ENCODE measurements at regions not wholly inside any gene's neighbourhood (a gene's known extent, or its start where the extent isn't known, plus 50 kb on each side); places are given as distances from the start of the nearest gene placed in this dataset.

DNA sequence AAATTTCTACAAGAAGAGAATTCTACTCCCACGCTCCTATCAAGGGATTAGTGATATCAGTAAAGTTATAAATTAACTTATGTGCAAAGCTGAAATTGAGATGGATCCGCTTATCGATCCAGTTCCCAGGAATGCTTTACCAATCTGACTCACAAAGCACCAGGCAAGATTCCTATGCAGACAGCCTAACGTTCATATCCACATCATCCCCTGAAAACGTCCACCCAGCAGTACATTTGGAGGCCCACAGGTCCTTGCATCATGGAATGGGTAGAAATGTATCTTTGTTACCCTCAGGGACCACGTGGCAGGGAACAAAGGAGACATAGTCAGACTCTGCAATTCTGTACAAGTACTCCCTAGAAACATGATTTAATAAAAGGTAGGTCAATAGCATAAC lies 147.4 kb downstream of the ESM1 start:
- no peak for ATAC-seq
- CTCF ChIA-PET = no interaction called here
- no peaks in the 10 kb centered on the region for H3F3A ChIP-seq (ENCODE audit: low read length, unreplicated experiment)
- no peaks in the 10 kb centered on the region for H3K79me2 ChIP-seq (ENCODE audit: low read length)
- H3K9me2 ChIP-seq (replicated peaks; ENCODE audit: low read length) = no peaks in the 10 kb centered on the region
- no peak overlapping the region for H3K9ac ChIP-seq (ENCODE audit: low read length)
- no peak for DNase-seq
- H3K9me3 ChIP-seq (ENCODE audit: low read length) = no peaks in the 10 kb centered on the region
- intact Hi-C loops (cut with micrococcal nuclease) = no loop called here
- no peak overlapping the region for H2AFZ ChIP-seq (ENCODE audit: low read length)
- no peak overlapping the region for H3K27ac ChIP-seq (ENCODE audit: low read length)
- H3K4me2 ChIP-seq (ENCODE audit: low read length) = no peak overlapping the region
- TF ChIP-seq, protein P1, sequence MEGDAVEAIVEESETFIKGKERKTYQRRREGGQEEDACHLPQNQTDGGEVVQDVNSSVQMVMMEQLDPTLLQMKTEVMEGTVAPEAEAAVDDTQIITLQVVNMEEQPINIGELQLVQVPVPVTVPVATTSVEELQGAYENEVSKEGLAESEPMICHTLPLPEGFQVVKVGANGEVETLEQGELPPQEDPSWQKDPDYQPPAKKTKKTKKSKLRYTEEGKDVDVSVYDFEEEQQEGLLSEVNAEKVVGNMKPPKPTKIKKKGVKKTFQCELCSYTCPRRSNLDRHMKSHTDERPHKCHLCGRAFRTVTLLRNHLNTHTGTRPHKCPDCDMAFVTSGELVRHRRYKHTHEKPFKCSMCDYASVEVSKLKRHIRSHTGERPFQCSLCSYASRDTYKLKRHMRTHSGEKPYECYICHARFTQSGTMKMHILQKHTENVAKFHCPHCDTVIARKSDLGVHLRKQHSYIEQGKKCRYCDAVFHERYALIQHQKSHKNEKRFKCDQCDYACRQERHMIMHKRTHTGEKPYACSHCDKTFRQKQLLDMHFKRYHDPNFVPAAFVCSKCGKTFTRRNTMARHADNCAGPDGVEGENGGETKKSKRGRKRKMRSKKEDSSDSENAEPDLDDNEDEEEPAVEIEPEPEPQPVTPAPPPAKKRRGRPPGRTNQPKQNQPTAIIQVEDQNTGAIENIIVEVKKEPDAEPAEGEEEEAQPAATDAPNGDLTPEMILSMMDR (conservative IDR thresholded peaks at IDR 0.05; ENCODE audit: low read depth, low read length) = no peak
- TF ChIP-seq EZH2phosphoT487 (IDR thresholded peaks at IDR 0.05; ENCODE audit: borderline replicate concordance, low read length) = no peak
- TF ChIP-seq EZH2 (IDR thresholded peaks at IDR 0.05; ENCODE audit: low read length, unreplicated experiment) = no peak
- H3K4me3 ChIP-seq (ENCODE audit: low read length) = no peak overlapping the region
- H3K27me3 ChIP-seq (ENCODE audit: low read length) = no peaks in the 10 kb centered on the region
- no peaks in the 10 kb centered on the region for H4K20me1 ChIP-seq (ENCODE audit: low read length)
- no TSS peak for BruUV-seq (replicated peaks)
- POLR2A ChIA-PET (ENCODE audit: unreplicated experiment) = no interaction called here
- no peaks in the 10 kb centered on the region for H3K4me1 ChIP-seq (ENCODE audit: insufficient read depth, low read length)
- H3K36me3 ChIP-seq (ENCODE audit: low read depth, low read length) = no peaks in the 10 kb centered on the region

DNA sequence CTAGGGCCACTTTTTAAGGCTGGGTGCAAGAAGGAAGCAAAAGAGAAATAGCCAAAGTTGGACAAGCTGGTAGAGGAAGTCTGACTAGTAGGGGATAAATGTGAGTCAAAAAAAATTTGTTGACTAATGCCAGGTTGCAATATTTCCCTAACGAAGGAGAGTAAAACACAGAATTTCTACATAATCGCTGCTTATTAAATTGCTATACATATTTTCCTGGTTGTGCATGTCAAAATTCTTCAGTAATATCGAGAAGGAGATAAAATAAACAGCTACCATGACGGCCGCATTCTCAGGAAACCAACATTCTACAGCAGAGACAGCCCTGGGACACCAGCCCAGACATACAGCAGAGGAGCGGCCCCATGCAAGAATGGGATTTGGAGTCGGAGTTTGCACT lies 148.3 kb downstream of the ESM1 start:
- Histone ChIP-seq H2AFZ (ENCODE audit: low read length) (no peak overlapping the region), H4K20me1 (ENCODE audit: low read length) (no peaks in the 10 kb centered on the region), H3K79me2 (ENCODE audit: low read length) (no peaks in the 10 kb centered on the region), H3K36me3 (ENCODE audit: low read depth, low read length) (no peaks in the 10 kb centered on the region), H3K9me3 (ENCODE audit: low read length) (no peaks in the 10 kb centered on the region), H3K4me2 (ENCODE audit: low read length) (no peak overlapping the region), H3K27me3 (ENCODE audit: low read length) (no peaks in the 10 kb centered on the region), H3K9me2 (replicated peaks; ENCODE audit: low read length) (no peaks in the 10 kb centered on the region), H3K27ac (ENCODE audit: low read length) (no peak overlapping the region), H3F3A (ENCODE audit: low read length, unreplicated experiment) (no peaks in the 10 kb centered on the region), H3K4me1 (ENCODE audit: insufficient read depth, low read length) (no peaks in the 10 kb centered on the region), H3K4me3 (ENCODE audit: low read length) (no peak overlapping the region), H3K9ac (ENCODE audit: low read length) (no peak overlapping the region)
- DNase-seq (no peak), ATAC-seq (no peak)
- BruUV-seq (replicated peaks) = no TSS peak
- ChIA-PET CTCF (no interaction called here), POLR2A (ENCODE audit: unreplicated experiment) (no interaction called here)
- TF ChIP-seq, protein P1 (conservative IDR thresholded peaks at IDR 0.05; ENCODE audit: low read depth, low read length) = no peak
- no peak for TF ChIP-seq EZH2phosphoT487 (IDR thresholded peaks at IDR 0.05; ENCODE audit: borderline replicate concordance, low read length)
- no peak for TF ChIP-seq EZH2 (IDR thresholded peaks at IDR 0.05; ENCODE audit: low read length, unreplicated experiment)
- intact Hi-C loops (cut with micrococcal nuclease) = no loop called here

DNA sequence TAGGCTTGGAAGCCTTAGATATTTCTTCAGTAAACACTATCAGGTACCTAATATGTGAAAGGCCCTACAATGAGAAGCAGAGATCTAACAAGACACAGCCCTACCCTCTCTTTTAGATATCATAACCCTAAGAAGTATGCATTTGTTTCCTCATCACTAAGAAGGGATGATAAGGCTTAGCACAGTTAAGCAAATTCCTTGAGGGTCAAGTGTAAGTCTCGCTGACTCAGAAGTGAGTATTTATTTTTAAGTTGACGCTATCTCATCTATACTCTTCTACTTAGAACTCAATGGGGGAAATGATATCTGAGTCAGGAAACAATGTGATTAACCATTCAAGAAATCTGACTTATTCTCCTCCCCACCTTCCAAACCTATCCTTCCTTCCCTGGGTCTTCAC lies 149.7 kb downstream of the ESM1 start:
- ChIA-PET POLR2A (ENCODE audit: unreplicated experiment) (no interaction called here), CTCF (no interaction called here)
- no TSS peak for BruUV-seq (replicated peaks)
- intact Hi-C loops (cut with micrococcal nuclease) = loop anchor here (1.0 kb wide), 1 partner anchor 24 kb away; no protein-coding TSS in a partner anchor
- Histone ChIP-seq H3K4me2 (ENCODE audit: low read length) (no peak overlapping the region), H3K9ac (ENCODE audit: low read length) (no peak overlapping the region), H3K9me3 (ENCODE audit: low read length) (no peaks in the 10 kb centered on the region), H3K27ac (ENCODE audit: low read length) (no peak overlapping the region), H3K4me1 (ENCODE audit: insufficient read depth, low read length) (no peaks in the 10 kb centered on the region), H3K36me3 (ENCODE audit: low read depth, low read length) (no peaks in the 10 kb centered on the region), H3F3A (ENCODE audit: low read length, unreplicated experiment) (no peaks in the 10 kb centered on the region), H4K20me1 (ENCODE audit: low read length) (no peaks in the 10 kb centered on the region), H3K79me2 (ENCODE audit: low read length) (no peaks in the 10 kb centered on the region), H3K9me2 (replicated peaks; ENCODE audit: low read length) (no peaks in the 10 kb centered on the region), H3K4me3 (ENCODE audit: low read length) (no peak overlapping the region), H3K27me3 (ENCODE audit: low read length) (no peaks in the 10 kb centered on the region), H2AFZ (ENCODE audit: low read length) (no peak overlapping the region)
- no peak; the same call in 1 of the 2 replicates for ATAC-seq
- TF ChIP-seq, protein P1 (conservative IDR thresholded peaks at IDR 0.05; ENCODE audit: low read depth, low read length) = no peak
- no peak for TF ChIP-seq EZH2 (IDR thresholded peaks at IDR 0.05; ENCODE audit: low read length, unreplicated experiment)
- TF ChIP-seq EZH2phosphoT487 (IDR thresholded peaks at IDR 0.05; ENCODE audit: borderline replicate concordance, low read length) = no peak
- peak; percentile 4 for DNase-seq
